ENCODE measurements at regions not wholly inside any gene's neighbourhood (a gene's known extent, or its start where the extent isn't known, plus 50 kb on each side); places are given as distances from the start of the nearest gene placed in this dataset.

DNA sequence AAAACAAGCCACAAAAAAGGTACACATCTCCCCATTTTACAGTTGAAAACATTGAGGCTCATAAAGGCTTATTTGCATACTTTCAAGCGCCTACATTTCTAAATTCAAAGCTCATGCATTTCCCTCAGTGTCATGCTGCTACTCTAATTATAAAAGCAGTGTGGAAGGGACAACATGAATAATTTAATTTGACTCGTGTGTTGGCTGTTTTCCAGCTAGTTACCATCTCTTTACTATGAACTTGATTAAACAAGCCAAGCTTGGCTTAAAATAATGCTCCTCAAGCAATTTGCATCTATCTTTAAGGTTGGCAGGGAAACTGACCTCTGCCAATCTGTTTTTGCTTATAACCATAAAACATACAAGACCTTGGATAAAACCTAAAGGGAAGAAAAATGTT, 252.5 kb upstream of the NEIL3 start:
- no peak for DNase-seq

DNA sequence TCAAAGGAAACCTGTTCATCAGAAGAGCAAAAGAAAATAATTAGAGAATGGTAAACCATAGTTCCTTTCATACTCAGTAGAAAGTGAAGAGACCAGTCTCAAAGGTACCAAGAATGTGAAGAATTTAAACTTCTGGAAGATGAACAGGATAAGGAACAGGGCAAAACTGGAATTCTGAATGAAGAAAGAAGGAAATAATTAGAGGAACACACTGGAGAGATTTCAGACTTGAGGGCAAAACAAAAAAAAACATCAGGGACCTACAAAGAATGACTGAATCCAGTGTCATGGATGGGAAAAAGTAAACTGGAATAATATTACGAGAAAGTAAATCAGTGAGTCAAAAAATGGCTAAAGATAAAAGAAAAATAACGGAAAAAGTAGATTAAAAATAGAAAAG, 245.6 kb upstream of the NEIL3 start:
- no peak for DNase-seq

DNA sequence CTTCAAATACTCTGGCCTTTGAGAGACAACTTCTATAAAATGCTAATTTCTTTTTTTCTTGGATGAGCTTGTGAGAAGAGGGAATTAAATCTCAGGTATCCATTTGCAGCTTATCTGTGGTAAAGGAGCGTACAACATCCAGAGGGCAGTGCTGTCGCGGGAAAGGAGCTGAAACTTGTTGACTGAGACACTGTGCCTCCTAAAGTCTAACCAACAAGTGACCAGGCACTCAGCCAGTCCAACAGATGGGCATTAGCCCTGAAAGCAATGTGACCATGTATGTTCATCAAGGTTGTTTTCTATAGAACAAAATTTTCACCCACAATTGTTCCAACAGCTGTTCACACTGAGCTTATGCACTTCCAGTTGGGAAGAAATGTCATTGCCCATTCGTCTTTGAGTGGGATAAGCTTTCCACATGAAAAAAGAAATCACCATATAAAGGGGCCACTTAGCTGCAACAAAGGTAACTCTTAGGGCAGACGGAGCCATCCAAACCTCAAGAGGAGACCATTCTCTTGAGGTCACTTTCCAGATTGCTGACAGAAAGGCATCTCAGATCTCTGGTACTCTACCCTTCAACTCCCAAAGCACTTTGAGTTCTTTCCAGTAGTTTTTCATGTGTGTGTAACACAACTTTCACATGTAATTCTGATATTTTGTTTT, 244.8 kb upstream of the NEIL3 start:
- no peak for DNase-seq

DNA sequence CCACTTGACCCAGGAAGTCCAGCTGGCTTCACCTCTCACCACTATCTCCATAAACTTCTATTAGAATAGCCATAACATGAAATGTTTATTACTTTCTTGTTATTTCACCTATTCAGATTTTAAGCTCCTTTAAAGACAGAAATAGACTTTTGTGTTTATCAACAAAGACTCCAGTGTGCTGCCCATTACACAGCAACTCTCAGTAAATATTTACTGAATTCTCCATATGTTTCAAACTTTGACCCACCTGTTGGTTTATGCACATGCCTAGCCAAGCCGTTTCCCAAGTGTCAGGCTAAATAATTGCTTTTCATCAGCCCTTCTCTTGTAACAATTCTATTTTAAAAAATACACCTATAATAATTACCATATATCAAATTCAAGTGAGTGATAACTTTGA, 242.9 kb upstream of the NEIL3 start:
- no peak for DNase-seq

DNA sequence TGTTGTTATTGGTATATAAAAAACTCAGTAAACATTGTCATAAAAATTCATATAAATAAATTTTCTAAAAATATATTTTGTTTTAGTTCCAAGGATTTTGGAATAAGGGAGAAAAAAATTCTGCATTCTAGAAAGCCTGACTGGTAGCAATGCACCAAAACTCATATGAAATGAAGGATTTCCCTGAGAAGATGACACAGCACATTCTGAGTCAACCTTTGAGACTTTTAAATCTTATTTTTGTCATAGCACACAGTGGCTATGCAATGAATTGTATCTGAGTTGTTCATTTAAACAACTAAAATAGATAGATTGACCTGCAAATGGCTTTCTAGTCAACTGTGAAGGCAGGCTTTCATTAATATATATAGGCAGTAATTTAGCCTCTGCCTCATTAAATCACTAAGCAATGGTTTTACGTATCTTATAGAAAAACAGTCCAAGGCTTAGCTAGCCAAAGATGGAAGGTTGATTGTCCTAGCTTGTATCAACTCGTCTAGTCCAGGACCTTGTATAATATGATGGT, 239.1 kb upstream of the NEIL3 start:
- no peak for DNase-seq

DNA sequence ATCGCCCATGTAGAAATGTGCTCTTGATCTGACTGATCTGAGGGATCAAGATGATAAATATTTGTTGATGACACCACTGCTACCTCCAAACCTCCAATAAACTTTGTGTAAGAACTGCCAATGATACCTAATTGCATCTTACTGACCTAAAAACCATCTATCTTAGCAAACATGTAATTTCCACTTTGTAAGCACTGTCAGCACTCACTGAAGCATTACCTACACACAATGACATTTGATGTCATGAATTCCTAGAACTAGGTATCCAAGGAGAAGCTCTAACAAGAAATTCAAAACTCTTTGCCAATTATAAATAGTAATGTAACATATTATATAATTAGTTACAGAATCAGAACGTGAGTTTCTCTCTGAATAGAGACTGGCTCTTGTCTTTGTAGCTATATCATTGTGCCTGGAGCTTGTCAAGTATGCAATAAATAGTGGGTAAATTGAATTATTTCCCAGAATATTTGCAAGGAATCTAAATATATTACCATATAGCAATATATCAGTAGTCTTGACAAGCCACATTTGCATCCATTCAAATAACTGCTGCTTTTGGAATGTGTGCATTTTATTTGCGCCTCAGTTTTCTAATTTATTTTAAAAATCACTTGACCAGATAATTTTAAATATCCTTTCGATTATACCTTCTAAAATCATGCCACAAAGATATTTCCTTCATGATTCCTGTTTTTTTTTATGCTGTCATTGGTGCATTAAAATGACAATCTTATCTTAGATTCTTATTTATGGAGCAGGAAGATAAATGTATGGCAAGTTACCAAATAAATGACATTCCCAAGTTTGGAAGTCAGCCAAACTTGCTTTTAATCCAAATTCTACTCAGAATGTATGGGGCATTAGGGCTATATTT, 232.3 kb upstream of the NEIL3 start:
- DNase-seq, result no peak

DNA sequence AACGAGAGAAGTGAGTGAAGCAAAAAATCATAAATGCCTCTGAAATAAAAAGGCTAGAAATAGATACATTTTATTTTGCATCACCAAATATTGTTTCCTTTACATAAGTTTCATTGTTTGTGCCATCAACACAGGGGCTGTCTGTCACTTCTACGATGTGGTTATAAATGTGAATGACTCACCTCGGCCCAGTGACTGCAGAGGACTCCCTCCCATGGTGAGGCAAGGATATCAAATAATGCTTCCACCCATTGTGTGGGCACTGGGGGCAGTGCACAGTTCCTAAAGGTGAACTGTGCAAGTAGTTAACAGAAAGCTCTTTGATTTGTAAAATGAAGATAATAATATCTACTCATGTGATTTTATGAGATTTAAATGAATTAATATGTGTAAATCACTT, 230.3 kb upstream of the NEIL3 start:
- DNase-seq, result no peak

DNA sequence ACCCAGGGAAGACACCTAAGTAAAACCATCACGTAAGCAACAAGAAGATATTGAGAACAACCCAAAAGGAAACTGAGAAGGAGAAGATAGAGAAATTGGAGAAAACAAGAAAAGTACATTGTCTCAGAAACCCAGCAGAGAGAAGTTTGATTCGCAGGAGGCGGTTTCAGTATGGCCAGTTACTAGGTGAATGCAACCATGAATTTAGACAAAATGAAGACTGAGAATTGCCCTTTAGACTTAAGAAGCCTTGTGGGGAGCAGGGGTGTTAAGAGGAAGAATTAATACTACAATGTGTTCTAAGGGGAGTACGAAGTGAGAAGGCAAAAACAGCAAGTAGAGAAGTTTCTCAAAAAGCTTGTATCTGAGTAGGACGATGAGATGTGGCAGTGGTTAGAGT, 229.3 kb upstream of the NEIL3 start:
- no peak for DNase-seq

DNA sequence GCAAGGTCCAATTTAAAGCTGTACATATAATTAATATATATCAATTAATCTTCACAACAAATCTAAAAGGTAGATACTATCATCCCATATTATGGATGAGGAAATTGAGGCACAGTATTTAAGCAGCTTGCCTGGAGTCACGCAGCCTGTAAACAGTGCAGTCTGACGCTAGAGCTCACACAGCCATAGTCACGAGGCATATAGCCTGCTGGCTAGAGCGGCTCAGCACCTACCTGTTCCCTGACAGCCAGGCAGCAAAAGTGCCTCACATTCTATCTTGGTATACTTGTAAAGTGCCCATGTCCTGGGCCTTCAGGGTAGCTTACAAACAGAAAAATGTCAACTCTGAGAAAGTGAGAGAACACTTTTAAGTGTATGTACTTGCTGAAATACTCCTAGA, 222.6 kb upstream of the NEIL3 start:
- no peak for DNase-seq

DNA sequence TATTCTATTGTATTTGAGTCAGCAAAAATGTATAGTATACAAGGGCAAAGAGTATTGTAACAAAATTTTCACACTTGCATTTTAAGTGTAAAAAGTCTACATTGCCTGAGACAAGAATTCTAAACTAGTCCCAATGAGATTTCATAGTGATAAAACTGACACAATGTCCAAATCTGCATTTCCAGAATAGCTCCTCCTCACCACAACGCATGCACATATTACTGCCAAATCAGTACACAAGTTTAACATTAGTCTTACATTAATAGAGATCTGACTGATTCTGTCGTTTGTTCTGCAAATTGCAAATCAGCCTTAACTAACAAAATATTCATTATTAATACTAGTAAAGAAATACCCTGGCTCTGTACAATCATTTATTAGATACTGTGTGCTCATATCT, 222.2 kb upstream of the NEIL3 start:
- DNase-seq, result no peak

DNA sequence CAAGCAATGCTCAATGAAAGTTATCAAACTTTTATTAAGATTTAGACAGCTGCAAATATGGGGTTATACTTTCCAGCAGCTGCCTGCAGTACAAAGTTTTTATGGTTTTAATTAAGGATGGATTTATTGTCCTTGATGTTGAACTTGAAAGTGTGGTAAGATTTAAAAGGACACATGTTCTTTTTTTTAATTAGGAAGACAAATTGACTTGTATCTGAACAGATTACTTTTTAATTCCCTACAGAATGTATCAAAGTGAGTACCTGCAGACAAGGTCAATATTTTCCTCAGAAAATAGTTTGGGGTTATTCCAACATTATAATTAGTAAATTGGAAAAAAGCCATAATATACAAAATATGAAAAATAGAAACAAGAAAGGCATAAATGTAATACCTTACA, 218.2 kb upstream of the NEIL3 start:
- no peak for DNase-seq

DNA sequence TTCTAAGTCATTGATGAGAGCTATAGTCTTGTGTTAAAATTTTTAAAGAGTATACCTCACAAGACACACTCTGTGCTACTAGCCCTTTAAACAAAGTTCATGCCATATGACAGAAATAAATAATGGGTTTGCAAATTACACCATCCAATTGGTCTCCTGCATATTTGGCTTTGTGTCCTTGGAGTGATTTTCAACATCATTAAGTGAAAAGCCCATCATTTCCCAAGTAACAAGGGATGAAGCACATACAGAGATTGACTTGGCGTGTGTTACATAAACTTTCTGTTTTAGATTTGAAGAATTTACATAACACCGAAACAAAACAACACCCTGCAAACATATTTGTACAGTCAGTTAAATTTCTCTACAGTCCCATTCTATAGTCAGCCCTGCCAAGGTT, 216.9 kb upstream of the NEIL3 start:
- DNase-seq, result peak; percentile 6

DNA sequence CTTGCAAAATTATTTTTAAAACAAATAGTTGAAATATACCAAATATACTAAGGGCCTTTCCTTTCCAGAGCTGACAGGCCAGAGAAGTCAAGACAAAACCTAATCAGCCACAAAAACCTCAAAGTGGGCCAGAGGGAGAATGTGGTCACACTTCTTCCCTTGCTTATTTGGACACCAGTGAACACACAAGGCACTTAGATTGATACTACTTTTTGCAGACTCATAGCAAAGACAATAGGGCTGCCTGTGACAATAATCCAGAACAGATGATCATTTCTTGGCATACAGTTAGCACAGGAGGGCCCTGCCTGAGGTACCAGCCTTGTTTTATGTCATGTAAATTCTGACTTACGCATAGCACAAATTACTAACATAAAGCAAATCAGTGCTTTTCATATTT, 215.7 kb upstream of the NEIL3 start:
- no peak for DNase-seq

DNA sequence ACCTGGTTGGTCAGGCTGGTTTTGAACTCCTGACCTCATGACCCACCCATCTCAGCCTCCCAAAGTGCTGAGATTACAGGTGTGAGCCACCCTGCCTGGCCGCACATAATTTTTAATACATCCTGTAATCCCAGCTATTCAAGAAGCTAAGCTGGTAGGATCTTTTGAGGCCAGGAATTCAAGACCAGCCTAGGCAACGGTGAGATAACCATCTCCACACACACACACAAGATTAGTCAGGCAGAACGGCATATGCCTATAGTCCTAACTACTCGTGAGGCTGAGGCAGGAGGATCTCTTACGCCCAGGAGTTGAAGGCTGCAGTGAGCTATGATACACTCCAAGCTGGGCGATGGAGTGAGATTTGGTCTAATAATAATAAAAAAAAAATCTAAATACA, 212.4 kb upstream of the NEIL3 start:
- DNase-seq, result no peak

DNA sequence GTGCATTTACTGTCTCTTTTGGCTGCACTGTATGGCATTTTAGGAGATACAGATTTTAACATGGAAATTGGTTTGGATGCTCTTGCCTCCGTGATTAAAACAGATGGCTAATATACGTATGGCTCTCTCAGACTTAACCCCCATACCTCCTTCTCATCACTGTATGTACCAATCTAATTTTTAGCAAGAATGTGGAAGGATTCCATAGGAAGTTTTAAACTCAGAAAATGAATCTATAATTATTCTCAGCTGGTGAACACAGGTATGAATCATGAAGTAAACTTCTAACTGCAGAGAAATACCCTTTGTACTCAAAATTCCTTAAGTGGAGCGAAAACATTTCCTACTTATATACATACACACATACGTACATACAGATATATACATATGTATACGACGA, 210.5 kb upstream of the NEIL3 start:
- DNase-seq, result no peak

DNA sequence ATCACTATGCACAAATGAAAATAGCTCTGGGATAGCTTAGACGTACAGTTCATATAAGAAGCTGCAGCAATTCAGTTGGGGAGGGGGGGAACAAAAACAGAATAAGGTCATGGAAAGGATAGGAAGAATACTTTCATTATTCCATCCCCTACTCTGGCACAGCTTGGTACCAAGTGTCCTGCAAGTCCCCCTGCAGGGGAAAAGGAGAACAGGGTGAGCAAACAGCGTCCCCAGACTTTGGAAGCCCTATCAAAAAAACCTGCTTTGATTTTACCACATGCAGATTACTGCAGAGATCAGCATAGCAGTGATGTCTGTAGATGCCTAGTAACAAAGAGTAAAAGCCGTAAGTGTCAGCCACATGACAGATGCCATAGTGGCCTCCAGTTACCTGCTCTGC, 209.4 kb upstream of the NEIL3 start:
- DNase-seq, result no peak

DNA sequence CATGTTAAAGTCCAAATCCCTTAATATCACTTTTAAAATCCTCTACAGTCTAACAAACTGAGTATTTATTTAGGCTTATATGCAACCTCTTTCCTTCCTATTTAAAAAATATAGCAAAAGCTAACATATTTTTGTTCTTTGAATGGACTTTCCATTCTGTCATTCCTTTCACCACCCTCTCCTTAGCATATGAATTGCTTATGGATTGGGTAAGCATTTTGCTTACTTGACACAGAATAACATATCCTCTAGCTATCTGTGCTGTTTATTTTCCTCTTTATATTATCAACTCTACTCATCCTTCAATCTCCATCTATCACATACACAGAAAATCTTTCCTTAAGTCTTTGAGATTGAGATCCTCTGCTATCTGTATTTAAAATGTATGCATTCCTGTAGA, 206.1 kb upstream of the NEIL3 start:
- no peak for DNase-seq

DNA sequence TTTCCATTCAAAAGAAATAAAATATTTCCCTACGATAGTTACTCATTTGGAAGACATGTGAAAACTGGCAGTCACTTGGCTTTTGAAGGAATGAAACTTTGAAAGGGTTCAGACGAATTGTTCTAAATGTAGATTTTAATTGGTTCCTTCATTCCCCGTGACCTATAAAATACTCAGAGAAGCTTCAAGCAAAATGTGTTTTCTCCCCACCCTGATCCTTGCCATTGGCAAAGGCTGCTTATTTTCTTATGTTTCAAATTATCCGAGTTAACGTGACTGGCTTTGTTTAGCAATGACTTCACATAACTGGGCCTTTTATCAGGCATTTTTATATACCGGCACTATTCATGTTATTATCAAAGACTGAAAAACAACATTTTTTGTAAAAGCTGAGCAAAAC, 204.1 kb upstream of the NEIL3 start:
- DNase-seq, result peak; percentile 51

DNA sequence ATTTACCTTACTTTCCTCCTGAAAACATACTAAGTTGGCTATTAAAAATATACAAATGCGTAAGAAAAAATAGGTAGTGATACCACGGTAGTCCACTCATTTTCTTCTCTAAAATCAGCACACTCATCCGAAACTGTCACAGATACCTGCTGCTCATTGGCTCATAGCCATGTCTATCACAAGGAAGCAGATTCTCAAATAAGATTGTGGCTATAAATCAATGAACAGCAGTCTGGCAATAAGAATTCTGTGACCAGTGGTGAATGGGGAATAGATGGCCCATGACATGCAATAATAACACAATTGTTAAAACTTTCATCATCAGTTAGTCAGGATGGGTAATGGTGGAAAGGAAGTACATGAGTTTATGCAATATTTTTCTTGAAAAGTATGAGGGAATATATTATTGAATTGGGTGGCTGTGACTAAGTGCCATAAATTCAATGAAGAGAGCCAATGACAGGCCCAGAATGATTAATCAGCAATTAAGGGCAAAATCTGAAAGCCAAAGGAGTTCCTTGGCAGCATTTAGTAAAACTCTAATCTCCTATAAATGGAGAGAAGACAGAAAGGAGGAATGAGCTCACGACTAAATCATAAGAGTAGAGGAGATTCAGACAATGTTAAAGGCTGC, 202.3 kb upstream of the NEIL3 start:
- DNase-seq, result no peak

DNA sequence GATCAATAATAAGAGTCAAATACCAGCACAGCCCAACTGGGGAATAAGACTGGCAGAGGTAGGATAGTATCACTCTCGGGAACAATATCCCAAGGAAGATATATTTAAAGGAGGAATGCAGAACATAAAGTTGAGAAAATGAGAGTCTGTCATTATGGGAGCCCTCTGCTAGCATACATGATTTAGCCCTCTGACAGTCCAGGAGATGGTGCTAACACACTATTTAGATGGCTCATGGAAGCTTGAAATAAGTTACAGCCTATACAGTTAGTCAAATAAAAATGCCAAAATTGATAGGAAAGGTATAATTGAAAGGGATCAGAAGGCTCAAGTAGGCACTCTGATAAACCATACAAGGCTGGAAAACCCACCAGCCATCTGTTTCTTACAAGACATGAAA, 201.0 kb upstream of the NEIL3 start:
- no peak for DNase-seq

DNA sequence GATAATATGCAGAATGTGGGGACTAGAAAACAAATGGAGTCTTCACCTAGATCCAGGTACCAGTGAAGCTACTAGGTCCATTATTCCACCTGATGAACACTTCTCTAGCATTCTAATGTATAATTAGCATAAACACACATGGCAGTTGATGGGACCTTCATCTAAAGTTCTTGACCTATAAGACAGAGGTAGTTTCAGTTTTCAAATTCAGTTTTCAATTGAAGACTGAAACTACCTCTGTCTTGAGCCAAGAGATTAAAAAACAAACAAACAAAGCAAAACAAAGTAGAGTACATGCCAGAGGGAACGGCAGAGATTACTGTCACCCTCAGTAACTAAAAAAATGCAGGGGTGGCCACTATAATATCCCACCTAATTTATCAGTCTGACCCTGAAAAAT, 199.9 kb upstream of the NEIL3 start:
- DNase-seq, result no peak

DNA sequence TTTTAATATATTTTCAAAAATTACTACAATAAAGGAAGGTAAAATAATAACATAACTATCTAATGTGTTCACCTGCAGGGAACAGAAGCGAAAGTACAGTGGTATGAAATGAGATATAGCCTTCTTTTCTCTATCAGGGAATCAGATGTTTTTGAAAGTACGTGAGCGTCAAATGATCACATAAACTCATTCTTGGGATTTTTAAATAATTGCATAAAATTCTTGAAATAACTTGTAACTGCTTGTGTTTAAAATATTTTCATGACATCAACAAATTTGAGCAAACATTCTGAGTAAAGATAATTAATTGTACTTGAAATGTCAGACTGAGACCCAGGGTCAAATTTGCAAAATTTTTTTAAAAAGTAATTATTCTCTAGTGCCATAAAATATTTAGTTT, 193.5 kb upstream of the NEIL3 start:
- DNase-seq, result no peak

DNA sequence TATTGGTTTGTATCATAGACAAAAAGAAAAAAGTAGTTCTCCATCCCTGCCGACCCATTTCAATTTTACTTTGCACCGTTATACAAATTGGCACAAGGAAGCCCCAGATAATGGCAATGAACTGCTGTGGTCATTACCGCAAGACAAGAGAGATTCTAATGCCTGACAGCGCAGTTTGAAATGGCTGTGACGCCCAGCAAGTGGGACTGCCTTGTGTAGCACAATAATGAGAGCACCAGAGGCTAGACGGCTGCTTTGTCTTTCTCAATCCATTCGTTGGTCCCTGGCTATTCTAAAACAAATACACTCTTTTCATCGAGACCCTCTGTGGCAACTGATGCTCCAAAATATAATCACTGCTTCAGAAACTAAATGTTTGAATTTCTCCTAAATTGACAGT, 192.4 kb upstream of the NEIL3 start:
- DNase-seq, result peak; percentile 79

DNA sequence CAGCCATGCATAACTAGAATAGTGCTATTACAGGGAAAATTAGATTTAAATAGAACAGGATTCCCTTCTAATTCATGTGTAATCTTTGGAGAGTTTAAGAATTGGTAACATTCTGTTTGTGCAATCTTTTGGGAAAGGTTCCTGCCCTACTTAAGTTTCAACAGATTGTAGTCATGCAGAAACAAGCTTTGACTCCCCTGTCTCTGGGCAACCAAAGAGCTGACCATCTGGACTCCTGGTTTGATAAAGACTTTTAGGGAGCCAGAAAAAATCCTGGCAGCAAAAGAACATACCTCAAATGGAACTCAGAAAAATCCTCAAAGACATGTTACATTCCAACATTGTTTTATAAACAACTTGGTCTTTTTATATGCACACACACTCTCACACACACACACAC, 191.1 kb upstream of the NEIL3 start:
- DNase-seq, result peak; percentile 65
